ENCODE measurements at regions not wholly inside any gene's neighbourhood (a gene's known extent, or its start where the extent isn't known, plus 50 kb on each side); places are given as distances from the start of the nearest gene placed in this dataset.

GRCh38 chr15:29454506-29454905, 184.9 kb upstream of the NSMCE3 start:
- Histone ChIP-seq H3K27ac (no peak overlapping the region), H3K4me1 (no peaks in the 10 kb centered on the region), H3K4me3 (no peak overlapping the region), H3K27me3 (no peaks in the 10 kb centered on the region), H3K9me3 (no peaks in the 10 kb centered on the region), H3K36me3 (no peaks in the 10 kb centered on the region)
- no peak for DNase-seq (ENCODE audit: extremely low spot score in 2 of 2)
- TF ChIP-seq POLR2A (IDR thresholded peaks at IDR 0.05): no peak
- no peak for TF ChIP-seq POLR2AphosphoS5 (IDR thresholded peaks at IDR 0.05; ENCODE audit: insufficient read depth in 1 of 2, low read depth in 1 of 2)
- TF ChIP-seq CTCF (IDR thresholded peaks at IDR 0.05): no peak
- intact Hi-C loops (cut with DNase I): no loop called here

- no peak for TF ChIP-seq CTCF (IDR thresholded peaks at IDR 0.05)
- TF ChIP-seq POLR2A (IDR thresholded peaks at IDR 0.05): no peak
- TF ChIP-seq POLR2AphosphoS5 (IDR thresholded peaks at IDR 0.05; ENCODE audit: insufficient read depth in 1 of 2, low read depth in 1 of 2): no peak
- no peak for DNase-seq (ENCODE audit: extremely low spot score in 2 of 2)
- intact Hi-C loops (cut with DNase I): no loop called here
Measured at GRCh38 chr15:29452881-29453731, 183.5 kb upstream of the NSMCE3 start.

GRCh38 chr15:29451201-29451781, 181.7 kb upstream of the NSMCE3 start:
- no peak overlapping the region for H3K27ac ChIP-seq
- no peaks in the 10 kb centered on the region for H3K4me1 ChIP-seq
- no peak overlapping the region for H3K4me3 ChIP-seq
- no peaks in the 10 kb centered on the region for H3K36me3 ChIP-seq
- no peaks in the 10 kb centered on the region for H3K9me3 ChIP-seq
- H3K27me3 ChIP-seq: no peaks in the 10 kb centered on the region
- intact Hi-C loops (cut with DNase I): no loop called here
- TF ChIP-seq POLR2AphosphoS5 (IDR thresholded peaks at IDR 0.05; ENCODE audit: insufficient read depth in 1 of 2, low read depth in 1 of 2): no peak
- TF ChIP-seq POLR2A (IDR thresholded peaks at IDR 0.05): no peak
- TF ChIP-seq CTCF (IDR thresholded peaks at IDR 0.05): no peak
- no peak for DNase-seq (ENCODE audit: extremely low spot score in 2 of 2)

More at GRCh38 chr15:29452881-29453731, 183.5 kb upstream of the NSMCE3 start:
- no peaks in the 10 kb centered on the region for H3K27me3 ChIP-seq
- H3K4me3 ChIP-seq: no peak overlapping the region
- H3K27ac ChIP-seq: no peak overlapping the region
- H3K4me1 ChIP-seq: no peaks in the 10 kb centered on the region
- H3K9me3 ChIP-seq: no peaks in the 10 kb centered on the region
- H3K36me3 ChIP-seq: no peaks in the 10 kb centered on the region

GRCh38 chr15:29449136-29449535, 179.5 kb upstream of the NSMCE3 start:
- no peaks in the 10 kb centered on the region for H3K9me3 ChIP-seq
- no peak overlapping the region for H3K27ac ChIP-seq
- H3K4me1 ChIP-seq: no peaks in the 10 kb centered on the region
- H3K36me3 ChIP-seq: no peaks in the 10 kb centered on the region
- intact Hi-C loops (cut with DNase I): no loop called here
- TF ChIP-seq POLR2AphosphoS5 (IDR thresholded peaks at IDR 0.05; ENCODE audit: insufficient read depth in 1 of 2, low read depth in 1 of 2) (no peak), CTCF (IDR thresholded peaks at IDR 0.05) (no peak), POLR2A (IDR thresholded peaks at IDR 0.05) (no peak)
- H3K27me3 ChIP-seq: no peaks in the 10 kb centered on the region
- DNase-seq (ENCODE audit: extremely low spot score in 2 of 2): no peak
- no peak overlapping the region for H3K4me3 ChIP-seq

GRCh38 chr15:29448320-29448719, 178.7 kb upstream of the NSMCE3 start:
- Histone ChIP-seq H3K4me1 (no peaks in the 10 kb centered on the region), H3K4me3 (no peak overlapping the region), H3K9me3 (no peaks in the 10 kb centered on the region), H3K27ac (no peak overlapping the region), H3K27me3 (no peaks in the 10 kb centered on the region), H3K36me3 (no peaks in the 10 kb centered on the region)
- no peak for DNase-seq (ENCODE audit: extremely low spot score in 2 of 2)
- intact Hi-C loops (cut with DNase I): no loop called here
- TF ChIP-seq POLR2A (IDR thresholded peaks at IDR 0.05) (no peak), CTCF (IDR thresholded peaks at IDR 0.05) (no peak), POLR2AphosphoS5 (IDR thresholded peaks at IDR 0.05; ENCODE audit: insufficient read depth in 1 of 2, low read depth in 1 of 2) (no peak)

All from vagina (tissue), 2 donors.